GM04504 (cell line): ENCODE measurements at regions not wholly inside any gene's neighbourhood (a gene's known extent, or its start where the extent isn't known, plus 50 kb on each side); places are given as distances from the start of the nearest gene placed in this dataset.

ENCODE experiments used
- DNase-seq: peaks from one replicate; pipeline ENCODE4 v3.0.0-alpha.2; 2012; ENCODE audit warnings: low read depth

- no peak for DNase-seq
Observed at GRCh38 chr2:45255563-45255962, 246.3 kb upstream of the SIX2 start.

GRCh38 chr2:45254025-45254424, 244.8 kb upstream of the SIX2 start:
- DNase-seq: no peak

- no peak for DNase-seq
Observed at GRCh38 chr2:45253151-45253550, 243.9 kb upstream of the SIX2 start.

GRCh38 chr2:45250176-45250575, 240.9 kb upstream of the SIX2 start:
- no peak for DNase-seq

GRCh38 chr2:45248214-45248613, 239.0 kb upstream of the SIX2 start:
- DNase-seq: no peak

GRCh38 chr2:45244928-45245327, 235.7 kb upstream of the SIX2 start:
- DNase-seq: no peak

- DNase-seq: no peak
Observed at GRCh38 chr2:45242161-45242741, 233.0 kb upstream of the SIX2 start.

GRCh38 chr2:45241061-45241561, 231.9 kb upstream of the SIX2 start:
- DNase-seq: peak; percentile 67

GRCh38 chr2:45237850-45238542, 228.7 kb upstream of the SIX2 start:
- peak; percentile 93 for DNase-seq

- DNase-seq: no peak
Observed at GRCh38 chr2:45237128-45237527, 227.9 kb upstream of the SIX2 start.

GRCh38 chr2:45236268-45236667, 227.0 kb upstream of the SIX2 start:
- no peak for DNase-seq

GRCh38 chr2:45233301-45233700, 224.0 kb upstream of the SIX2 start:
- no peak for DNase-seq

- no peak for DNase-seq
Observed at GRCh38 chr2:45232818-45233217, 223.6 kb upstream of the SIX2 start.

- DNase-seq: no peak
Observed at GRCh38 chr2:45229411-45229810, 220.2 kb upstream of the SIX2 start.

- no peak for DNase-seq
Observed at GRCh38 chr2:45227347-45227746, 218.1 kb upstream of the SIX2 start.

- DNase-seq: no peak
Observed at GRCh38 chr2:45224993-45225380, 215.7 kb upstream of the SIX2 start.

- no peak for DNase-seq
Observed at GRCh38 chr2:45224321-45224992, 215.2 kb upstream of the SIX2 start.

GRCh38 chr2:45223531-45223930, 214.3 kb upstream of the SIX2 start:
- no peak for DNase-seq

- DNase-seq: no peak
Observed at GRCh38 chr2:45220227-45220626, 211.0 kb upstream of the SIX2 start.

- DNase-seq: no peak
Observed at GRCh38 chr2:45218931-45219339, 209.7 kb upstream of the SIX2 start.

GRCh38 chr2:45218297-45218696, 209.0 kb upstream of the SIX2 start:
- DNase-seq: no peak

GRCh38 chr2:45216118-45216517, 206.9 kb upstream of the SIX2 start:
- no peak for DNase-seq

GRCh38 chr2:45214550-45214949, 205.3 kb upstream of the SIX2 start:
- no peak for DNase-seq
